Gastrocnemius medialis (tissue), 4 donors: ENCODE measurements at regions not wholly inside any gene's neighbourhood (a gene's known extent, or its start where the extent isn't known, plus 50 kb on each side); places are given as distances from the start of the nearest gene placed in this dataset.

Source experiments
- POLR2A ChIP-seq, 2 donors: fragments of 450-650 bp; IDR thresholded peaks; one replicate each; pipeline ENCODE4 v1.6.1; 2017; ENCODE audit warnings: antibody characterized with exemption in 2 of 2, mild to moderate bottlenecking in 2 of 2, moderate library complexity in 2 of 2
- TF ChIP-seq, protein P1 (sequence below), 5 experiments: fragments of 450-650 bp in 3 of 5; fragments of 200-600 bp in 2 of 5; sonication (generic) in 2 of 5; IDR thresholded peaks in 4 of 5; conservative IDR thresholded peaks in 1 of 5; 1 replicate in 4 of 5; 2 replicates in 1 of 5; pipeline ENCODE4 v1.5.1; 2016 to 2019; ENCODE audit warnings: antibody characterized with exemption in 5 of 5, mild to moderate bottlenecking in 3 of 5, moderate library complexity in 3 of 5

DNA sequence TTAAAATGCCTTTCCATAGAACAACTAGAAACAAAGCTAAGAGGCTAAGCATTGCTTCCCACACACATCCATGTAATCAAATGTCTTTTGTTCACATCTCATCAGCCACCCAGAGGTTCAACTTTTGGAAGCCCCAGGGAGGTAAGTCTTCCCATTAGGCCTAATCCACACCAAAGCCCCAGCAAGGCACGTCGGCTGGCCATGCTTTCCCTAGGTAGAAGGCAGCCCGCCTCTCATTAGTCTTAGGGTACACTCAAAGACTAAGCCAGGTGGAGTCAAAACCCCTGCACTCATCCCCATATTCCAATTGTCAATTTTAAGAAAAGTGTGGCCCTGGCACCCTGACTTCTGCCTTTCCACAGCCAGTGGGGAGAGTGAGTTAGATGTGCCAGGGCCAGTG lies 87.9 kb downstream of the ATPSCKMT start:
- TF ChIP-seq, protein P1, sequence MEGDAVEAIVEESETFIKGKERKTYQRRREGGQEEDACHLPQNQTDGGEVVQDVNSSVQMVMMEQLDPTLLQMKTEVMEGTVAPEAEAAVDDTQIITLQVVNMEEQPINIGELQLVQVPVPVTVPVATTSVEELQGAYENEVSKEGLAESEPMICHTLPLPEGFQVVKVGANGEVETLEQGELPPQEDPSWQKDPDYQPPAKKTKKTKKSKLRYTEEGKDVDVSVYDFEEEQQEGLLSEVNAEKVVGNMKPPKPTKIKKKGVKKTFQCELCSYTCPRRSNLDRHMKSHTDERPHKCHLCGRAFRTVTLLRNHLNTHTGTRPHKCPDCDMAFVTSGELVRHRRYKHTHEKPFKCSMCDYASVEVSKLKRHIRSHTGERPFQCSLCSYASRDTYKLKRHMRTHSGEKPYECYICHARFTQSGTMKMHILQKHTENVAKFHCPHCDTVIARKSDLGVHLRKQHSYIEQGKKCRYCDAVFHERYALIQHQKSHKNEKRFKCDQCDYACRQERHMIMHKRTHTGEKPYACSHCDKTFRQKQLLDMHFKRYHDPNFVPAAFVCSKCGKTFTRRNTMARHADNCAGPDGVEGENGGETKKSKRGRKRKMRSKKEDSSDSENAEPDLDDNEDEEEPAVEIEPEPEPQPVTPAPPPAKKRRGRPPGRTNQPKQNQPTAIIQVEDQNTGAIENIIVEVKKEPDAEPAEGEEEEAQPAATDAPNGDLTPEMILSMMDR (IDR thresholded peaks at IDR 0.05 in 4 of 5, conservative IDR thresholded peaks at IDR 0.05 in 1 of 5): no peak
- no peak for TF ChIP-seq POLR2A (IDR thresholded peaks at IDR 0.05)
